HFF-Myc (cell line): ENCODE measurements at regions not wholly inside any gene's neighbourhood (a gene's known extent, or its start where the extent isn't known, plus 50 kb on each side); places are given as distances from the start of the nearest gene placed in this dataset.

Source experiments
- DNase-seq: peaks from one replicate; pipeline ENCODE4 v3.0.0-alpha.2; 2011; ENCODE audit warnings: low read depth; ENCODE audit errors: extremely low read depth
- H3K4me3 ChIP-seq: replicated peaks from 2 replicates; pipeline ENCODE4 v1.5.1; 2011; ENCODE audit warnings: low read depth, mild to moderate bottlenecking, control low read depth, low read length
- CTCF ChIP-seq: IDR thresholded peaks from 2 replicates; pipeline ENCODE4 v1.5.1; 2012; ENCODE audit warnings: mild to moderate bottlenecking, low read depth, low read length, control low read depth; ENCODE audit errors: missing control alignments

- TF ChIP-seq CTCF = no peak
- no peak for DNase-seq
- no peak overlapping the region for H3K4me3 ChIP-seq
Measured at GRCh38 chr2:150225030-150225429, 262.4 kb downstream of the RND3 start.

GRCh38 chr2:150224321-150224720 is 263.1 kb downstream of the RND3 start:
- DNase-seq = no peak
- no peak for TF ChIP-seq CTCF
- H3K4me3 ChIP-seq = no peak overlapping the region

- DNase-seq = no peak
- TF ChIP-seq CTCF = no peak
- H3K4me3 ChIP-seq = no peak overlapping the region
Measured at GRCh38 chr2:150222942-150223341, 264.5 kb downstream of the RND3 start.

GRCh38 chr2:150222379-150222778 is 265.1 kb downstream of the RND3 start:
- H3K4me3 ChIP-seq = no peak overlapping the region
- DNase-seq = no peak
- TF ChIP-seq CTCF = no peak

GRCh38 chr2:150219861-150220260 is 267.6 kb downstream of the RND3 start:
- TF ChIP-seq CTCF = no peak
- DNase-seq = no peak
- no peak overlapping the region for H3K4me3 ChIP-seq

GRCh38 chr2:150215041-150215440 is 272.4 kb downstream of the RND3 start:
- TF ChIP-seq CTCF = no peak
- no peak overlapping the region for H3K4me3 ChIP-seq
- DNase-seq = no peak

- no peak overlapping the region for H3K4me3 ChIP-seq
- DNase-seq = no peak
- TF ChIP-seq CTCF = no peak
Measured at GRCh38 chr2:150214626-150215025, 272.8 kb downstream of the RND3 start.
